GM19238 (cell line): ENCODE measurements at regions not wholly inside any gene's neighbourhood (a gene's known extent, or its start where the extent isn't known, plus 50 kb on each side); places are given as distances from the start of the nearest gene placed in this dataset.

ENCODE experiments used
- DNase-seq: peaks from one replicate; pipeline ENCODE4 v3.0.0; 2011; ENCODE audit warnings: low spot score; ENCODE audit not compliant: insufficient read length

DNA sequence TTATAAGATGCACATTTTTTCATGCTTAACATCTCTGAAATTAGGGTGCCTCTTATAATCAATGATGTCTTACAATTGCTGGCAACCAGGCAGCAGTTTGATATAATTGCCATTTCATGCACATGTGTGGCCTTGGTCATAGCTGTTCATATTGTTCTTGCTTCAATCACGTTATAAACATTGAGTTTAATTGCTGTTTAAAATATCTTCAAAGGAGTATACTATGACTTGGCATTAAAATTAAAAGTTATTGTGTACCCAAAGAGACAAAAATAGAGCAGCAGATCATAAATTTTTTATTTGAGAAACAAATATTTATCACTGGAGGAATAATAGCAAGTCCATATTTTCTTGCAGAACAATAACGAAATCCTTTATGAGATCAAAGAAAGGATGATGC, 325.5 kb downstream of the LMX1A start:
- no peak for DNase-seq

DNA sequence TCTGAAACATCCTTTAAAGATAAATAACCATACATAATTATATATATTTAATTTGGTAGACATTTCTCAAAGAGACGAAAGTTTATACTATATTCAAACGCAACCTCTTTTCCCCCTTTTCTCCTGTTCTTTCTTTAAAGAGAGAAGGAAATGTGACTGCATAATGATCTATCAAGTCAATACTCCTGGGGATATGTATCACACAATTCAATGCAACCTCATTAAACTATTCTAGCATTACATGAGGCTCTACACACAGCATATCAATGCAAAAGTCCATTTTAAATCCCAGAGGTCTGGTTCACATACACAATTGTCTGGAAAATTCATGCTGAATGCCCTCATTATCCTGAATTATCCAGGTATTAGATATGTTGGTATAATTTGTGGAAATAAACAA, 330.7 kb downstream of the LMX1A start:
- no peak for DNase-seq

DNA sequence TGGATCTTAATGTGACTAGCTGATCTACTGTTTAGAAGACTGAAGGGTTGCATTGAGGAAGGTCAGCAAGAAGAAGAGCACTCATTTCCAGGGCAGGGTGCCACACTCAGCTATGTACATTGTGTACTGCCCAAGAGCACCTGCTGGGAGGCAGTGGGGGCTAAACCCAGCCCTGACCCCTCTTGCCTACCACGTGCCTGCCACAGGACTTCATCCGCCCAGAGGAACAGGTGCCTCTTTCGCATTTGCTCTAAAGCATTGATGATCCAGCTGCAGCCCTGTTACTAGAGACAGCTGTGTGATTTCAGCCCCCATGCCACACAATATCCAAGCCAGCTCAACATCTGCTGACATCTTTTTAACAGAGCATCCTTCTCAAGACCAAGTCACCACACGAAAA, 341.8 kb downstream of the LMX1A start:
- DNase-seq: no peak

DNA sequence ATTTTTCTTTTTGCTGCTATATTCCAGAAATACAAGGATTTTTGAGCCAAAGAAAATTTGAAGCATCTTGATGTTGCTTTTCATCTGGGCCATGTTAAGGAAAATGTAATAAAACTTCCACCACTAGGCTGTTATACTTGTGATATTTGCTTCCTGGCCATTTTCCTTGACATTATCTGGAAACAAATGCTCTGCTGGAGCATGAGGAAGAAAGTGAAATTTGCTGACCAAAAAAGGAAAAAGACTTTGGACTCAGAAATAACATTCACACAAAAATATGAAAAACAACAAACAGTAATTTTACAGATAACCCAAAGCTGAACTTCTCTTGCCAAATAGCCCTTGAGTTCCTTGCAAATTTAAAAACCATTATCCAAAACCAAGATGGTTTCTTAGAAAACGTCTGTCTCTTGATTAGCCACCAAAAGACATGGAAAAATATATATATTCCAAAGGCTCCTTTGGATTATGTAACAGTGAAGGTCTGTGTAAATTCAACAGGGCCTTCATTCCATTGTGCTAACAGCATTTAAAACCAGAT, 344.5 kb downstream of the LMX1A start:
- DNase-seq: no peak

DNA sequence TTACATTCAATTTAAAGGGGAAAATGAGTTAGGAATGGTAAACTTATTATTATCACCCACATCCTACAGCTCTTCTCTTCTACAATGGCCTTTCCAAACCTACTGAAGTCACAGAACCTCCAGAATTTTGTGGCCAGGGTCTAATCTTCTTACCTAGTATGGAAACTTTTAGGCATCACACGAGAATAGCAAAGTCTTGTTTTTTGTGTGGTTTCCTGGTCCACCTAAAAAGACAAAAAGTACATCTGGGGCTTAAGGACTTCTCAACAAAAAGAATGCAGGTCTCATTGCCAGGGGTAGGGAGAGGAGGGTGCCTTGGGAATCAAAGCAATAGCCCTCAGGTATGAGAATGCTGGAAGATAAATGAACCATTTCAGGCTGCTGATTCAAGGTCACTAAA, 345.3 kb downstream of the LMX1A start:
- DNase-seq: no peak

DNA sequence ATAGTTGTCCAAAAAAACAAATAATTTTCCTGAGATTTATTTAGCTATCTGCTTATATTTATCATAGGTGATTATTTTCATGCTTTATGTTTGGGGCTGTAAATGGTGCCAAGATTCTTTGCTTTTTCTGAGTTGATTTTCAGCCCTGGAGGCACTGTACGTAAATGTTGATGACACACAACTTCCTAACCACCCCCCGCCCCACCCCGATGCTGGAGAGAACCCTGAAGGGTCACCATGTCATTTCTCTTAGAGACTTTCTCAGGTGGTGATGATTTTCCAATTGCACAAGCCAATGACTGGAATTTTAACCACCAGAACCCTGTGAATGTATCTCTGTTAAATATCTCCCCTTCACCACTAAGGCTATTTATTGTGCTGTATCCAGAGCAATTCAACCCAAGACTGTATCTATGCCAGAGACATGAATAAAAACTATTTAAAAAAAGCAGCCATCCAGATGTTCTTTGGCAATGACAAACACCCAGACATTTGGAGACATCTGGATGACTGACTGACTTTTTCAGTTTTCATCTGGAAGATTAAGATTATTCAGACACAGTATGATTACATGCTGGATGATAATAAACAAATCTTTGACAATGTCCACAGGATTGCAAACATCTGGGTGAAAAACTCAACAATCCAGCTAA, 346.0 kb downstream of the LMX1A start:
- DNase-seq: no peak

DNA sequence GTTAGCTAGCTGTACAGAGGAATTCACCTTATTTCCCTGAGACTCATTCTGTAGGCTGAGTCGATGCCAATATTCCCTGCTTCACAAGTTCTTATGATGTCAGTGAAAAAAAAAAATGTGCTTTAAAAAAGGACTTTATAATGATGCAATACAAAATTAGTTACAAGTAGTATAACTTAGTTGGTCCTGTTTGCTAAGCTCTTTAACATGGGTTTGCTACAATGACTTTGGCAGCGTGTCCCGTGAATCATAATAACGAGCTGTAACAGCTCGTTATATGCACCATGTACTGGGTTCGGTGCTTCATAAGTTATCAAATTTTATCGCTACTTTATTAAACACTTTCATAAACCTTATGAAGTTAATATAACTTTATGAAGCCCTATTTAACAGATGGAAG, 349.7 kb downstream of the LMX1A start:
- DNase-seq: no peak

DNA sequence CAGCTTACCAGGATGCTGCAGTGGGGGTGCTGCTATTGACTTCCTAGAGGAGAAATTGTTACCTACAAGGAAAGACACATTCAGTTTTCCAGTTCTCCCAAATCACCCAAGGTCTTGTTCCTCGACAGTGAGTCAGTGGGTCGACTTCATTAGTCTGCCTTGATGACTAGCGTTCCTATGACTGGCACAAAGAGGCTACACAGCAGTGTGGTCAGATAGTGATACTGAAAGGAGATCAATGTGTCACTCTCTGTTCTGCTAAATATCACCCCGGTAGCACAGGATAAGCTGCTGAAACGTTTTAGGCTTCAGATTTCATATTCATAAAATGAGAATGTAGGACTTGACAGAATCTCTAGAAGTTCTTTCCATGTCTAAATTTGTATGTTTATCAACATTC, 357.4 kb downstream of the LMX1A start:
- DNase-seq: no peak

DNA sequence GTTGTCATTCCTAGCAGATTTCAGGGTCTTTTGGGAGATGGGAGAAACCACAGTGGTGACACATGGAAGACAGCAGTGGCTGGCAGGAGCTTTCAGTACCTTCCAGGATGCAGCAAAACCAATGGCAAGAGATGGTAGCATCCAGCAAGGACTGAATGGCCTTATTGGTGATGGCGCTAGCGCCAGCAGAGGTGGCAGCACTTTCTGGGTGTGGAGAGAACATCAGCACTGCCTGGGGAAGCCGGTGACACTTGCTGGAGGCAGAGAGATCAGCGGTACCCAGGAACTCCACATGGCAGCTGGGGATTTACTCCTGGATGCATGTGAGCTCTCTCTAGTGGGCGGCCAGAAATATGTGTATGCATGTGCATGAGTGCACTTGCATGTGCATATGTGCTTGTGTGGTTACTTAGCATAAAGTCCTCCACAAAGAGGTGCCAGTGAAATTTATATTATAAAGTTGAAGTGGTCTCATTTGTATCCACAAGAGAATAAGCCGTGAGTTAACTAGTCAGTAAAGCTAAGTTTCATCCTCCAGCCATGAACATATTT, 364.7 kb downstream of the LMX1A start:
- no peak for DNase-seq

DNA sequence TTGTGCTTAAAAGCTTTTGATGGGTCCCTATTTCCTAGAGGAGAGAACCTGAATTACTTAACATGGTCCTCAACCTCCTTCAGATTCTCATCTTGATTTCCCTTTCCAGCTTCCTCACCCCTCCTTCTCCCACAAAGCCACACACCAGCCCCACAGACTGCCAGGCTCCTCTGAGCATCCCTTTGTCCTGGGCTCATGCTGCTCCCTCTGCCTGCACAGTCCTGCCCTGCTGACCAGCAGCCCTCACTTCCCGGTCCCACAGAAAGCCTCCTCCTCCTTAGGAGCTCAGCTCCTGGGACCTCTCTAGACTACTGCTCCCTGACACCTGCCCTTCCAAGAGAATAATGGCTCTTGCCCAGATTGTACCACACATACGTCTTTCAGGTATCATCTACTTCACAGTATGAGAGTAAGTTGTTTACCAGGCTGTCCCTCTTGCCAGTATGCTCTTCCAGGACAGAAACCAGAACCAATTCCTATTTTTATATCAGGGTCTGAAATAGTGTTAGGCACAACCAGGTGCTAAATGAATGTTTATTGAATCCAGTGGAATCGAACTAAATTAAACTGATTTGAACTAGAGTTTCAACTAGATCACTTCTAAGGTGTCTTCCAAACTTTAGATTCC, 373.4 kb downstream of the LMX1A start:
- no peak for DNase-seq

DNA sequence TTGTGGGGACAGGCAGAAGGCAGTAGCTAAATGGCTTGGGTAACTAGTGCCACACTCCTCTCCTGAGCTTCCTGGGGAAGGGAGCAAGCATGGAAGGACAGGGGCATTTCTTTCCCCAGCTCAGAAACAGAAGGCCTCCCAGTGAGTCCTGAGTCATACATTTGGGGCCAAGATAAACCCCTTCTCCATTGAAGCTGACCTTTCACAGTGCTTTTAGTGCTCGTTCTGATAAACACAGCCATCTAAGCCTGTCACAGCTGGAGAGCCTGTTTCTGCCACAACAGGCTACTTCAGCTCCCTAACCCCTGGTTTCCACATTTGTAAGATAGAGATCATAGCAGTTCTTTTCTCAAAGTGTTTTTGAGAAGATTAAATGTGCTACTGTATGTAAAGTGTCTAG, 374.0 kb downstream of the LMX1A start:
- DNase-seq: no peak

DNA sequence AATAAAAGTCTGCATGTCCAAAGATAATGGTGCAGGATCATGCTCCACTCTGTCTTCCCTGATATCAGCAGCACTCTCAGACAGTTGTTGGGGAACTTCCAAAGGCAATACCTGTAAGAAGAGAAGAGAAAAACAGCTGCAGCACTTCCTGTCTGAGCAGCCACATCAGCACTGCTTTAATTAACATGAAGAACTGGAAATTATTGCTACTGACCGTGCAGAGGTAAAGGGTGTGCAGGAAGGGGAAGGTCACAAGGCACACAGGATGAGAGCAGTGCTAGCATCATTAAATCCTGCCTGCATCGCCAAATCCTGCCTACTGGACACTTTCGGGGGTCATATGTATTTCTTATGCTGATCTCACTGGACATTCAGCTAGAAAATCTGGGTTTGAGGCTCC, 379.0 kb downstream of the LMX1A start:
- no peak for DNase-seq

DNA sequence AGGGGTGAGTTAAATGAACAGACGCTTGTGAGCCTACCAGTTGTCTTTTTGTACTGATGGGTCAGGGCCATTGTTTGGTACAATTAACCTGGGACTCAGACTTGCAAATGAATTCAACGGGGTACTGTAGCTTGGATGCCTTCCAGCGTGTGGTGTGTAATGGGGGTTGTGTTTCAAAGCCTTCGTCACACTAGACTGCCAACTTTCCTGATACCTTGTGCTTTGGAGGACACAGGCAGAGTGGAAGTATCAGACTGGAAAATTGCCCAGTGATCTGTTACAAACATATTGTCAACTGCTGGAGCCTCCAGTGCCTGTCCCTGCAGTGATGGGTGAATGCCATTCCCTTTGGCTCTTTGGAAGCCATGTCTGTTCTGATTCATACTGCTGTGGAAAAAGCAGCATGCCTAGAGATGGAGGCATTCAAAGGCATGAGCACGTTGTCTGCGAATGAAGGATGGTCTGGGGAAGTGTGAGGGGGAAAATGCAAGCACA, 384.5 kb downstream of the LMX1A start:
- no peak for DNase-seq

DNA sequence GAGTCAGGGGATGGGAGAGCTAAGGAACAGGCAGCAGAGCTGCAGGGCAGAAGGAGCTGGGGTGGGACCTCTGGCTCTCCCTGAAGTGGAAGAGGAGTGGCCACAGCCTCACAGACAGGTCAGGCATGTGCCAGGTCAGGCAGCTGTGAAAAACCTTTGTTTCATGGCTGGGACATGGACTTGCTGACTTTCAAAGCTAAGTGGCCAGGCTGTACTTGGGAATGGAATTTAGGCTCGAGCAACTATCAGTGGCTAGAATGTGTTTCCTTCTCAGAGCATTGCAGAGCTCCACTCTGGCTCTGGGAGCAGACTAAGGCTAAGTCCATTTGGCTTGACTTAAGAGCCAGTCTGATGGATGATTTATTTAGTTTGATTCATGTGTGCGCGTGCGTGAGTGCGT, 385.1 kb downstream of the LMX1A start:
- DNase-seq: no peak

DNA sequence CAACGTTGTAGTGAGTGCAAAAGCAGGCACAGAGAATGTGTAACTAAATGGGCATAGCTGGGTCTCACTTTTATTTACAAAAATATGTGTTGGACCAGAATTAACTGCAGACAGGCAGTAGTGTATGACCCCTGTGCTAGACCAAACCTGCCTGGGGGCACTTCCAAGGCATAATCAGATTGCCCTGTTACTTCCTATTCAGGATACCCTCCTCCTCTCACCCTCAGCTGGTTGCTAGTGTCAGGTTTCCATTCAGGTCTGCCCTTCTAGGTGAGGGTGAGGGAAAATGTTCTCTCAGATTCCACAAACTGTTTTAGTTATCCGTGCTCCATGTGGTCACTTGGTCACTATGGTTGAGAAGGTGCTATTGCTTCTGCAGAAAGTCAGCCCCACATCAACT, 387.3 kb downstream of the LMX1A start:
- DNase-seq: no peak

DNA sequence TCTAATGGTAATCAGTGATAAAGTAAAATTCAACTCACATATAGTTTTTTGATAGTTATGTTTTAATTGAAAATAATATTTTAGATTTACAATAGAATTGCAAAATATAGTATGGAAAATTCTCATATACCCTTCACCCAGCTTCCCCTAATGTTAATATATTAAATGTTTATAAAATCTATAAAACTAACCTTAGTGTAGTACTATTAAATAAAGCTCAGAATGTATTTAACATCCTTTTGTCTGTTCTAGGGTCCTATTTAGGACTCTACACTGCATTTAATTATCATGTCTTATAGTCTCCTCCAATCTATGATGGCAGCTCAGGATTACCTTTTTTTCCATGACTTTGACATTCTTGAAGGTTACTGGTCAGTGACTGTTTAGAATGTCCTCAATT, 389.2 kb downstream of the LMX1A start:
- no peak for DNase-seq

DNA sequence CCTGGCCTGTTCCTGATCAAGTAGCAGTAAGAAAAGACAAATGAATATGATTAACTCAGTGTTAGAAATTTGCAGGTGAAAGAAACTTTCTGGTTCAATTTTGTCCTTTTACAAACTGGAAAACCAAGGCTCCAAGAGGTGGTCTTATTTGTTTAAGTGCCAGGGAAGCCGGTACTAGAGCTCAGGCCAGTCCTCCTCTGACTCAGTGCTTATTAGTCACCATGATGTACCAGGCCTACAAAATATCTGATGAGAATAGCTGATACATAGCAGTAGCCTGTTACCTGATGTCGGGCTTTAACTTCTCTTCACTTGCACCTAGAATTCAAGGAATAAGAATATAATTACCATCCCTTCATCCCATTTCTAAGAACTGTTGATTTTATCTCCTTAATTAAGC, 394.8 kb downstream of the LMX1A start:
- DNase-seq: no peak

DNA sequence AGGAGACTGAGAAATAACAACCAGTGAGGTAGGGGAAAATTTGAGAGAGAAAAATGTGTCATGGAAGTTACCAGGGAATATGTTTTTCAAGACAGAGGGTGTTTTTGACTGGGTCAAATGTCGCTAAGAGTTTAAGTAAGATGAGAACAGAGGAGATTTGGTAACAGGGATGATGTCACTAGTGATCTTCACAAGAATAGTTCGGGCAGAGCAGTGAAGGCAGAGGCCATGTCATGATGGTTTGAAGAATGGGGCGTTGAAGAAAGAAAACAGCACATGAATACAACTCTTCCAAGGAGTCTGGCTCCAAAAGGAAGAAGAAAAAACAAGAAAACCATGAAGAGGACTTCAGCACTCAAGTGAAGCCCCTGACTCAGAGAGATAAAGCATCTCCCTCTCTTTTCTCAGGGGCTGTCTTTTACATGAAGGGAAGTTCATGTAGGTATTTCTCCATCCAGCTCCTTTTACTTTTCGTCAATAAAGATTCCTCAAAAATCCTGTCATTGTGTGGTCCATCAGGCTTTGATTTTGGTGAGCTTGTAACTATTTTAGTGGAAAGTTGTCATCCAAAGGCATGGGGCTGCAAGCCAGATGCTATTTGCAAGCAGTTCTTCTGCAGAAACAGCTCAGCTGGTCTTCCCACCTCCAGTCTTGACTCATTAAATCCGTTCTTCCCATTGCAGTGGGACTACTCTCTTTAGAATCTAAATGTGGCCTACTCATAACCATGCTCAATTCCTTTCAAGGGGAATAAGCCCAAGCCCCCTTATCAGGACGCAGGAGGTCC, 397.3 kb downstream of the LMX1A start:
- DNase-seq: no peak

DNA sequence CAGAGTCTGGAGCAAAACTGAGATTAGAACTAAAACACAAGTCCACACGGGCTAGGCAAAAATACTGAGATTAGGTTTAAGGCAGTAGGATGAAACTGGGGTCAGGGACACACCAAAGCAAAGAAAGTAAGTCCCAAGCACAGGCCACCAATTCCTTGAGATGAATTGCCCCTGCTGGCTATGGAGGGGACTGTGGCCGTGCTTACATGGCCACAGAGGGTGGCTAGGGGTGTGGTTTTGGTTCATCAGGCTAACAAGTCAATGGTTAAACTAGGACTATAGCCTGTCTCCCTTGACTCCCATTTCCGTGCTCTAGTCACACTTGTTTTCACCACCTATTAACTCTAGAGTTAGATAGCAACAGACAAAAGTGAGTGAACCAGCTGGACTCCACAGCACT, 394.8 kb downstream of the PBX1 start:
- DNase-seq: no peak

DNA sequence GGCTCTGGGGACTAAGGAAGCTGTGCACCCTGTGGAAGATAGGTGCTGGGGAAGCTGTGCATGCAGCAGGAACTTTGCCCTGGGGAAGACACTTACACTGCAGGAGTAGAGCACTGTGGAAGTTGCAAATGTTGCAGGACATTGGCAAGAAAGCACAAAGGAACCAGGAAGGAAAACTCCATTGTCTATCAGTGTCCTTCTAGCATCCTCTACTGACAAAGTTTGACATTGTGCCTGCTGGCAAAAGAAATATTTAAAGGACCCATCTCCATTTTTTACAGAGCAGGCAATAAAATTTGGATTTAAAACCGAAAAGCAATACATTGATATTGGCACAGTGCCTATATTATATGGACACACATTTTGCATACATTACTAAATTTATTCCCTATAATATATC, 394.1 kb downstream of the PBX1 start:
- DNase-seq: no peak

DNA sequence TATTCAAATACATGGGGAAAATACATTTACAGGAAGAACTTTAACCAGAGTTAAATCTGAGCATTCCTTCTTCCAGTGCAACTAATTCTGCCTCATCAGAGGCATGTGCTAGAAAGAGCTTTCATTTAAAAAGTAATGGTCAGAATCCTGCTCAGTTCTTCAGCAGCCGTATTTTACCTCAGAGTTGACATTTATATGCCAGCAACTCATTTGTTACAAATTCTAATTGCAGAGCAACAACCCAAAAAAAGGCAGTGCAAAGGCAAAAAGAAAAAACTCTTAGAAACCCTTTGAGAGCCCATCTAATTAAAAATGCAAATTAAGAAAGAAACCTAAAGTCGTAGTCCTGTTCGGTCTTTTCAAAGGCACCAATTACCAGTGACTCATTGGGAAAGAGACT, 392.5 kb downstream of the PBX1 start:
- no peak for DNase-seq

DNA sequence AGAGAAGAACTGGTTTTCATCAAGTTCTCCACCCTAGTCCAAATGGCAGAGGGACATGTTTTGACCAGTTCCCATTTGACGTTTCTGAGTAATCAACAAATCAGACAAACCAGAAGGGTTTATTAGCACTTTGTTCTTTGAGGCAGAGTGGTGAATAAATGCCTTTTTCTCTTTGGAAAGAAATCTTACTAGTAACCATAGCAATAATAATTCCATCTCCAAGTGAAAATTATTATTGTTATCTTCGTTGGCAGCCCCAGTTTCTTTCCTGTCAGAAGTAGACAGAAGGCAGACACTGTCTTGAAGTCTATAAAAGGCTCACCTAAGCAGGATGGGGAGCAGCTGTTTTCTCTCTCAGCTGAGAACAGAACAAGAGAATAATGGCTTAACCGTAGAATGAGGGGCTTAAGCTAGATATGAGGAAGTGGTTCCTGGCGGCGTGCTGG, 391.6 kb downstream of the PBX1 start:
- DNase-seq: no peak
